Esophagus muscularis mucosa (tissue), 4 donors: ENCODE measurements at regions not wholly inside any gene's neighbourhood (a gene's known extent, or its start where the extent isn't known, plus 50 kb on each side); places are given as distances from the start of the nearest gene placed in this dataset.

Experiments
- DNase-seq: peaks from one replicate; pipeline ENCODE4 v3.0.0-alpha.2; 2017; ENCODE audit errors: extremely low spot score
- H3K27ac ChIP-seq, 4 donors: fragments of 200-600 bp; sonication (generic); replicated peaks in 1 of 4; 1 replicate in 3 of 4; 2 replicates in 1 of 4; pipeline ENCODE4 v1.5.1; 2016 to 2019; ENCODE audit warnings: mild to moderate bottlenecking in 1 of 4
- H3K27me3 ChIP-seq, 4 donors: fragments of 200-600 bp; sonication (generic); one replicate each; pipeline versions ENCODE4 v1.5.1 to v1.6.0; 2016 to 2019
- H3K36me3 ChIP-seq, 4 donors: fragments of 200-600 bp; sonication (generic); one replicate each; pipeline ENCODE4 v1.5.1; 2016 to 2019
- H3K4me1 ChIP-seq, 4 donors: fragments of 200-600 bp; sonication (generic); one replicate each; pipeline ENCODE4 v1.5.1; 2016 to 2019
- H3K4me3 ChIP-seq, 4 donors: fragments of 200-600 bp; sonication (generic); 1 replicate in 2 of 4; 2 replicates in 2 of 4; pipeline ENCODE4 v1.5.1; 2016 to 2019; ENCODE audit warnings: mild to moderate bottlenecking in 4 of 4, moderate library complexity in 1 of 4
- H3K9me3 ChIP-seq, 4 donors: fragments of 200-600 bp; sonication (generic); 1 replicate in 3 of 4; 2 replicates in 1 of 4; pipeline ENCODE4 v1.5.1; 2016 to 2019
- EP300 ChIP-seq: sonication (generic); formaldehyde crosslinking; IDR thresholded peaks from one replicate; pipeline ENCODE4 v1.6.1; 2017; ENCODE audit warnings: antibody characterized with exemption
- POLR2A ChIP-seq: fragments of 450-650 bp; IDR thresholded peaks from one replicate; pipeline ENCODE4 v1.6.1; 2017; ENCODE audit warnings: antibody characterized with exemption, moderate library complexity, mild to moderate bottlenecking, low read depth
- POLR2AphosphoS5 ChIP-seq, 2 donors: sonication (generic); formaldehyde crosslinking; IDR thresholded peaks; one replicate each; pipeline ENCODE4 v1.6.1; 2017; ENCODE audit warnings: antibody characterized with exemption in 2 of 2
- WGBS: methylation state at CpG from one replicate; pipeline ENCODE4 v1.1.5; 2018; 5-methylcytosine and 5-hydroxymethylcytosine counted together
- intact Hi-C: fragments of 100-400 bp; cut with DNase I; formaldehyde crosslinking; loops from one replicate; pipeline ENCODE4 v1.15.1; 2023
- TF ChIP-seq, protein P1 (sequence below), 3 experiments: fragments of 200-600 bp in 2 of 3; fragments of 450-650 bp in 1 of 3; sonication (generic) in 2 of 3; IDR thresholded peaks; one replicate each; pipeline ENCODE4 v1.5.1; 2017 to 2019; ENCODE audit warnings: antibody characterized with exemption in 3 of 3, mild to moderate bottlenecking in 2 of 3, moderate library complexity in 1 of 3

- TF ChIP-seq EP300 (no peak), POLR2AphosphoS5 (IDR thresholded peaks at IDR 0.05) (no peak), POLR2A (no peak)
- TF ChIP-seq, protein P1, sequence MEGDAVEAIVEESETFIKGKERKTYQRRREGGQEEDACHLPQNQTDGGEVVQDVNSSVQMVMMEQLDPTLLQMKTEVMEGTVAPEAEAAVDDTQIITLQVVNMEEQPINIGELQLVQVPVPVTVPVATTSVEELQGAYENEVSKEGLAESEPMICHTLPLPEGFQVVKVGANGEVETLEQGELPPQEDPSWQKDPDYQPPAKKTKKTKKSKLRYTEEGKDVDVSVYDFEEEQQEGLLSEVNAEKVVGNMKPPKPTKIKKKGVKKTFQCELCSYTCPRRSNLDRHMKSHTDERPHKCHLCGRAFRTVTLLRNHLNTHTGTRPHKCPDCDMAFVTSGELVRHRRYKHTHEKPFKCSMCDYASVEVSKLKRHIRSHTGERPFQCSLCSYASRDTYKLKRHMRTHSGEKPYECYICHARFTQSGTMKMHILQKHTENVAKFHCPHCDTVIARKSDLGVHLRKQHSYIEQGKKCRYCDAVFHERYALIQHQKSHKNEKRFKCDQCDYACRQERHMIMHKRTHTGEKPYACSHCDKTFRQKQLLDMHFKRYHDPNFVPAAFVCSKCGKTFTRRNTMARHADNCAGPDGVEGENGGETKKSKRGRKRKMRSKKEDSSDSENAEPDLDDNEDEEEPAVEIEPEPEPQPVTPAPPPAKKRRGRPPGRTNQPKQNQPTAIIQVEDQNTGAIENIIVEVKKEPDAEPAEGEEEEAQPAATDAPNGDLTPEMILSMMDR (IDR thresholded peaks at IDR 0.05) = no peak
- Histone ChIP-seq H3K4me3 (no peak overlapping the region), H3K4me1 (no peaks in the 10 kb centered on the region), H3K36me3 (no peaks in the 10 kb centered on the region), H3K27ac (no peak overlapping the region), H3K27me3 (no peaks in the 10 kb centered on the region), H3K9me3 (no peaks in the 10 kb centered on the region)
- DNase-seq = no peak
- intact Hi-C loops = no loop called here
Measured at GRCh38 chr12:97082029-97082428, 175.0 kb downstream of the NEDD1 start.

DNA sequence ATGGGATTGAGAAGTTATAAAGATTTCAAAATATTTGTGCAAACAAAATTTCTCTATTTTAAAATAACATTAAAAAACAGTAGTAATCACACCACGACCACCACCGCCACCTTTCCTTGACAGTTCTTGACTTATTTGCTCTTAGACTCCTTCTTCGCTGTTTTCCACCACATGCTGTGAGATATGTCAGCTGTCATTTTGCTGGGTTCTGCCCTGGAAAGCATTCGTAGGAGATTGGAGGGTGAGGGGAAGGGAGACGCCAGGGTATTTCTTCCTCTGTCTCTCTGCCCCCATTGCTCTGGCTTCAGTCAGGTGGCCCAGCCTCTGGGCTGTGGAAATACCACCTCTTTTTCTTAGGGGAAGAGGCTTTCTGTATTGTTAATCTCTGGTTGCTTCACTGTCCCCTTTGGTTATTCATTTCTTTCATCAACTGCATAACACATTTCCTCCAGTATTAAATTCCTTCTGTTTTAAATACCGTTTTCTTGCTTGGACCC is 186.2 kb downstream of the NEDD1 start:
- DNase-seq = no peak
- Histone ChIP-seq H3K27ac (no peak overlapping the region), H3K36me3 (no peaks in the 10 kb centered on the region), H3K4me3 (no peak overlapping the region), H3K27me3 (no peaks in the 10 kb centered on the region), H3K9me3 (no peaks in the 10 kb centered on the region), H3K4me1 (no peaks in the 10 kb centered on the region)
- WGBS = 62% methylated on average over 6 of the region's 6 CpGs
- intact Hi-C loops = no loop called here
- TF ChIP-seq, protein P1 (IDR thresholded peaks at IDR 0.05) = no peak
- TF ChIP-seq POLR2AphosphoS5 (IDR thresholded peaks at IDR 0.05) (no peak), EP300 (no peak), POLR2A (no peak)

- no peak overlapping the region for H3K4me3 ChIP-seq
- TF ChIP-seq, protein P1 (IDR thresholded peaks at IDR 0.05) = no peak
- DNase-seq = no peak
- peaks cover 0 to 6% (median 0%) of the 10 kb centered on the region in 4 donors for H3K9me3 ChIP-seq
- no peaks in the 10 kb centered on the region for H3K4me1 ChIP-seq
- H3K27me3 ChIP-seq = no peaks in the 10 kb centered on the region
- WGBS = 83% methylated on average over 1 of the region's 1 CpG
- no peak overlapping the region for H3K27ac ChIP-seq
- H3K36me3 ChIP-seq = no peaks in the 10 kb centered on the region
- intact Hi-C loops = no loop called here
Measured at GRCh38 chr12:97097734-97098133, 190.7 kb downstream of the NEDD1 start.

GRCh38 chr12:97109441-97109840 is 202.4 kb downstream of the NEDD1 start:
- Histone ChIP-seq H3K27me3 (no peaks in the 10 kb centered on the region), H3K27ac (no peak overlapping the region), H3K9me3 (peaks cover 0 to 5% (median 0%) of the 10 kb centered on the region in 4 donors), H3K4me3 (no peak overlapping the region), H3K36me3 (no peaks in the 10 kb centered on the region), H3K4me1 (no peaks in the 10 kb centered on the region)
- TF ChIP-seq, protein P1 (IDR thresholded peaks at IDR 0.05) = no peak
- TF ChIP-seq EP300 = no peak
- TF ChIP-seq POLR2A = no peak
- TF ChIP-seq POLR2AphosphoS5 (IDR thresholded peaks at IDR 0.05) = no peak
- intact Hi-C loops = no loop called here
- DNase-seq = no peak

DNA sequence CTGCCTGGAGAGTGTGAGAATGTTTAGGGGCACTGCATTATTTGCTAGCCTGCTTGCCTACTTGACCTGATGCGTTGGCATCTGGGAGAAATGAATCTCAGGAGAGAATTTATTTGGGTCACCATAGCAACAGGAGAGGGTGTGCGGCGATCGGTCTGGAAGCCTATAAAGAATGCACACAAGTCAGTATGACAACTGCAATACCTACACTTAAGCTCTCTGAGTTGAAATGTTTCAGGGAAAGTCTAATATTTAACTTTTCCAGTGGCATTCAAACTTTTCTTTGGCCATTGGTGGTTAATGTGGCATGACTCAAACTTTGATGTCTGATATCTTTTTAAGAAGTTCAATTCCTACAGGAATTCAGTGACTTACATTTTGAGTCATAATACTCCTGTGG is 205.1 kb downstream of the NEDD1 start:
- no peak overlapping the region for H3K27ac ChIP-seq
- no peaks in the 10 kb centered on the region for H3K27me3 ChIP-seq
- no peaks in the 10 kb centered on the region for H3K4me1 ChIP-seq
- 69% methylated on average over 4 of the region's 4 CpGs for WGBS
- no peak overlapping the region for H3K4me3 ChIP-seq
- no peaks in the 10 kb centered on the region for H3K9me3 ChIP-seq
- no peak for TF ChIP-seq POLR2AphosphoS5 (IDR thresholded peaks at IDR 0.05)
- TF ChIP-seq, protein P1 (IDR thresholded peaks at IDR 0.05) = no peak
- TF ChIP-seq POLR2A = no peak
- TF ChIP-seq EP300 = no peak
- no peak for DNase-seq
- H3K36me3 ChIP-seq = no peaks in the 10 kb centered on the region
- intact Hi-C loops = no loop called here
